CD4-positive, alpha-beta T cell (primary cell): ENCODE measurements at regions not wholly inside any gene's neighbourhood (a gene's known extent, or its start where the extent isn't known, plus 50 kb on each side); places are given as distances from the start of the nearest gene placed in this dataset.

ENCODE experiments used
- ATAC-seq: fragments of 200-7000 bp; cut with Tn5 transposase; one replicate; pipeline ENCODE4 v1.10.0; 2022; ENCODE audit warnings: mild to moderate bottlenecking; ENCODE audit not compliant: poor library complexity
- CTCF ChIA-PET: fragments of 350-600 bp; sonication (Branson Sonifier 250); formaldehyde crosslinking; loops from one replicate; lab custom pipeline; 2021; ENCODE audit warnings: antibody characterized with exemption, inconsistent platforms; lab: Charles Lee
- POLR2A ChIA-PET: fragments of 350-600 bp; sonication (Branson Sonifier 250); formaldehyde crosslinking; loops from one replicate; lab custom pipeline; 2021; ENCODE audit warnings: antibody characterized with exemption, inconsistent platforms; lab: Charles Lee
- DNase-seq, 14 experiments: peaks; one replicate each; pipeline ENCODE4 v3.0.0-alpha.2; 2013 to 2020; ENCODE audit warnings: mixed read lengths in 2 of 14
- H3K27ac ChIP-seq, 2 donors: one replicate each; pipeline versions ENCODE4 v1.5.1 to v1.7.0; 2013; ENCODE audit warnings: low read length in 2 of 2, low read depth in 1 of 2, mild to moderate bottlenecking in 1 of 2
- H3K27me3 ChIP-seq, 2 experiments: 1 replicate in 1 of 2; 2 replicates in 1 of 2; pipeline versions ENCODE4 v1.6.1 to v1.7.0; 2013; ENCODE audit warnings: low read length in 2 of 2, control low read depth in 1 of 2, mild to moderate bottlenecking in 1 of 2, moderate library complexity in 1 of 2; ENCODE audit not compliant: insufficient read depth in 2 of 2, control insufficient read depth in 1 of 2
- H3K36me3 ChIP-seq: one replicate; pipeline ENCODE4 v1.6.1; 2013; ENCODE audit warnings: low read length, control low read depth; ENCODE audit not compliant: insufficient read depth
- H3K4me1 ChIP-seq: one replicate; pipeline ENCODE4 v1.6.1; 2013; ENCODE audit warnings: low read length, control low read depth; ENCODE audit not compliant: insufficient read depth
- H3K4me3 ChIP-seq: one replicate; pipeline ENCODE4 v1.5.1; 2013; ENCODE audit warnings: mild to moderate bottlenecking, low read length, moderate library complexity
- H3K9me3 ChIP-seq, 2 experiments: 1 replicate in 1 of 2; 2 replicates in 1 of 2; pipeline versions ENCODE4 v1.6.1 to v1.7.0; 2013; ENCODE audit warnings: low read length in 2 of 2, mild to moderate bottlenecking in 2 of 2, control low read depth in 1 of 2, moderate library complexity in 1 of 2; ENCODE audit not compliant: control insufficient read depth in 1 of 2, insufficient read depth in 1 of 2
- H3K27ac Mint-ChIP-seq: one replicate; pipeline ENCODE4 v1.8.0; 2020; ENCODE audit warnings: mixed read lengths
- H3K27me3 Mint-ChIP-seq: one replicate; pipeline ENCODE4 v1.8.0; 2021; ENCODE audit warnings: mixed read lengths
- H3K36me3 Mint-ChIP-seq: one replicate; pipeline ENCODE4 v1.8.0; 2021; ENCODE audit warnings: low read depth, mixed read lengths
- H3K4me1 Mint-ChIP-seq: one replicate; pipeline ENCODE4 v1.8.0; 2021; ENCODE audit warnings: low read depth, mixed read lengths
- H3K4me3 Mint-ChIP-seq: one replicate; pipeline ENCODE4 v1.8.0; 2020; ENCODE audit warnings: mild to moderate bottlenecking, mixed read lengths
- H3K9me3 Mint-ChIP-seq: one replicate; pipeline ENCODE4 v1.8.0; 2020; ENCODE audit warnings: mixed read lengths
- intact Hi-C, 2 experiments: fragments of 100-400 bp; cut with DNase I in 1 of 2; cut with micrococcal nuclease in 1 of 2; formaldehyde crosslinking; loops; one replicate each; pipeline versions ENCODE4 v1.15.1 to v1.9.0; 2023 to 2025; cut with DNase I, micrococcal nuclease
- TF ChIP-seq, protein P1 (sequence below): fragments of 200-600 bp; IDR thresholded peaks from one replicate; pipeline ENCODE4 v1.8.0; 2022; ENCODE audit warnings: antibody characterized with exemption, mild to moderate bottlenecking

DNA sequence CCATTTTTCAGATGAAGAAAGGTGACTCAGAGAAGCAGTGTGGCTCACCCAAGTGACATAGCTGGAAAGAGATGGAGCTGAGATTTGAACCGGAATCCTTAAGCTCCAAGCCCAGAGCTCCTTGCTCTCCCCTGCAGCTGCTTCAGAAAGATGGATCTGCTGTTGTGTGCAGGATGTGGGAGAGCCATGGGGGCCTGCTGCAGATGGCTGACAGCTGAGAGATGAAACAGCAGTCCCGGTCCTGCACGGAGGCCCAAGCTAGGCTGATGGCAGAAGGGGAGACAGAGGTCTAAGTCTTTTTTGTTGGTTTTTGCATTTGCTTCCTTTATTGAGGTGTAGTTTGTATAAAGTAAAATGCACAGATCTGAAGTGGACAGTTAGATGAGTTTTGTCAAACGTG lies 69.8 kb upstream of the FOXP4 start:
- Mint-ChIP-seq H3K9me3 (no peaks in the 10 kb centered on the region), H3K27ac (no peak overlapping the region), H3K4me3 (no peak overlapping the region), H3K36me3 (no peaks in the 10 kb centered on the region), H3K4me1 (no peaks in the 10 kb centered on the region), H3K27me3 (peaks cover 57% of the 10 kb centered on the region)
- H3K4me3 ChIP-seq: no peak overlapping the region
- H3K36me3 ChIP-seq: no peaks in the 10 kb centered on the region
- H3K4me1 ChIP-seq: no peaks in the 10 kb centered on the region
- POLR2A ChIA-PET: no interaction called here
- TF ChIP-seq, protein P1, sequence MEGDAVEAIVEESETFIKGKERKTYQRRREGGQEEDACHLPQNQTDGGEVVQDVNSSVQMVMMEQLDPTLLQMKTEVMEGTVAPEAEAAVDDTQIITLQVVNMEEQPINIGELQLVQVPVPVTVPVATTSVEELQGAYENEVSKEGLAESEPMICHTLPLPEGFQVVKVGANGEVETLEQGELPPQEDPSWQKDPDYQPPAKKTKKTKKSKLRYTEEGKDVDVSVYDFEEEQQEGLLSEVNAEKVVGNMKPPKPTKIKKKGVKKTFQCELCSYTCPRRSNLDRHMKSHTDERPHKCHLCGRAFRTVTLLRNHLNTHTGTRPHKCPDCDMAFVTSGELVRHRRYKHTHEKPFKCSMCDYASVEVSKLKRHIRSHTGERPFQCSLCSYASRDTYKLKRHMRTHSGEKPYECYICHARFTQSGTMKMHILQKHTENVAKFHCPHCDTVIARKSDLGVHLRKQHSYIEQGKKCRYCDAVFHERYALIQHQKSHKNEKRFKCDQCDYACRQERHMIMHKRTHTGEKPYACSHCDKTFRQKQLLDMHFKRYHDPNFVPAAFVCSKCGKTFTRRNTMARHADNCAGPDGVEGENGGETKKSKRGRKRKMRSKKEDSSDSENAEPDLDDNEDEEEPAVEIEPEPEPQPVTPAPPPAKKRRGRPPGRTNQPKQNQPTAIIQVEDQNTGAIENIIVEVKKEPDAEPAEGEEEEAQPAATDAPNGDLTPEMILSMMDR: no peak
- no peaks in the 10 kb centered on the region for H3K9me3 ChIP-seq
- H3K27ac ChIP-seq: no peak overlapping the region
- ATAC-seq: no peak
- peaks cover 7 to 10% of the 10 kb centered on the region in 2 experiments for H3K27me3 ChIP-seq
- no peak for DNase-seq
- intact Hi-C loops: no loop called here
- CTCF ChIA-PET: no interaction called here

DNA sequence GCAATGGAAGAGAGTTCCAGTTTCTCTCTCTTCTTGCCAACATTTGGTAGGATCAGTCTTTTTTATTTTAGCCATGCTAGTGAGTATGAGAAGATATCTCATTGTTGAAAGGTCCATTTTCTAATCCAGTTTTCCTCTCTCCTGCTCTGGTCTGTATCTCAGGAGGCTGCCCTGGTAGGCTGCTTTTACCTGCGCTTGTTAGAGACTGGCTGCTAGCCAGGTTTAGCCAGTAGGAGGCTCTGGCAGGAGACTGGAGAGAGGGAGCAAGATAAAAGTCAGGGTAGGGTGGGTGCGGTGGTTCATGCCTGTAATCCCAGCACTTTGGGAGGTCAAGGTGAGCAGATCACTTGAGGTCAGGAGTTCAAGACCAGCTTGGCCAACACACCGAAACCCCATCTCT lies 68.6 kb upstream of the FOXP4 start:
- H3K9me3 ChIP-seq: no peaks in the 10 kb centered on the region
- no peak overlapping the region for H3K4me3 Mint-ChIP-seq
- H3K36me3 ChIP-seq: no peaks in the 10 kb centered on the region
- TF ChIP-seq, protein P1: no peak
- H3K27ac Mint-ChIP-seq: no peak overlapping the region
- ChIA-PET CTCF (no interaction called here), POLR2A (no interaction called here)
- no peak for ATAC-seq
- no peaks in the 10 kb centered on the region for H3K4me1 ChIP-seq
- intact Hi-C loops: no loop called here
- DNase-seq: no peak
- no peak overlapping the region for H3K4me3 ChIP-seq
- H3K27ac ChIP-seq: no peak overlapping the region
- no peaks in the 10 kb centered on the region for H3K36me3 Mint-ChIP-seq
- peaks cover 3 to 7% of the 10 kb centered on the region in 2 experiments for H3K27me3 ChIP-seq
- peaks cover 4% of the 10 kb centered on the region for H3K4me1 Mint-ChIP-seq
- no peaks in the 10 kb centered on the region for H3K9me3 Mint-ChIP-seq
- H3K27me3 Mint-ChIP-seq: peaks cover 50% of the 10 kb centered on the region

GRCh38 chr6:41483943-41484342 lies 62.2 kb upstream of the FOXP4 start:
- Mint-ChIP-seq H3K27me3 (peaks cover 24% of the 10 kb centered on the region), H3K27ac (no peak overlapping the region), H3K9me3 (no peaks in the 10 kb centered on the region), H3K36me3 (no peaks in the 10 kb centered on the region), H3K4me1 (peaks cover 4% of the 10 kb centered on the region), H3K4me3 (no peak overlapping the region)
- intact Hi-C loops: no loop called here
- no peak for ATAC-seq
- TF ChIP-seq, protein P1: no peak
- DNase-seq: no peak
- ChIA-PET CTCF (no interaction called here), POLR2A (no interaction called here)
- no peak overlapping the region for H3K27ac ChIP-seq
- H3K36me3 ChIP-seq: no peaks in the 10 kb centered on the region
- no peaks in the 10 kb centered on the region for H3K4me1 ChIP-seq
- no peaks in the 10 kb centered on the region for H3K9me3 ChIP-seq
- peaks cover 0 to 3% of the 10 kb centered on the region in 2 experiments for H3K27me3 ChIP-seq
- no peak overlapping the region for H3K4me3 ChIP-seq
